RWPE2 (cell line): ENCODE measurements at regions not wholly inside any gene's neighbourhood (a gene's known extent, or its start where the extent isn't known, plus 50 kb on each side); places are given as distances from the start of the nearest gene placed in this dataset.
"Not testable (repeated sequence)": the region's sequence is repeated elsewhere in the genome, so short reads cannot be mapped to it uniquely, and the experiment has no call there.

Experiments used
- ATAC-seq: fragments of 200-7000 bp; cut with Tn5 transposase; 3 replicates; pipeline ENCODE4 v1.9.1; 2021; ENCODE audit warnings: low read depth
- DNase-seq: peaks from one replicate; pipeline ENCODE4 v3.0.0-alpha.2; 2020; ENCODE audit warnings: low spot score
- H3K27ac ChIP-seq: fragments of 450-650 bp; 2 replicates; pipeline ENCODE4 v1.5.1; 2017; ENCODE audit warnings: mild to moderate bottlenecking; ENCODE audit not compliant: poor library complexity, severe bottlenecking
- H3K27me3 ChIP-seq: fragments of 250-450 bp; sonication (Bioruptor Pico); 2 replicates; pipeline ENCODE4 v1.5.1; 2021; ENCODE audit warnings: mild to moderate bottlenecking, moderate library complexity; ENCODE audit not compliant: insufficient read depth, poor library complexity, severe bottlenecking
- H3K36me3 ChIP-seq: fragments of 250-450 bp; sonication (Bioruptor Pico); 2 replicates; pipeline ENCODE4 v1.5.1; 2020; ENCODE audit warnings: low read depth, mild to moderate bottlenecking, moderate library complexity
- H3K4me1 ChIP-seq: fragments of 250-450 bp; sonication (Bioruptor Pico); 2 replicates; pipeline ENCODE4 v1.5.1; 2021; ENCODE audit warnings: mild to moderate bottlenecking, moderate library complexity; ENCODE audit not compliant: insufficient read depth, poor library complexity, severe bottlenecking
- H3K4me3 ChIP-seq: fragments of 250-450 bp; sonication (Bioruptor Pico); 2 replicates; pipeline ENCODE4 v1.5.1; 2021; ENCODE audit warnings: mild to moderate bottlenecking, moderate library complexity; ENCODE audit not compliant: severe bottlenecking
- H3K9me3 ChIP-seq: fragments of 250-450 bp; sonication (Bioruptor Pico); 2 replicates; pipeline ENCODE4 v1.5.1; 2021; ENCODE audit warnings: mild to moderate bottlenecking, moderate library complexity; ENCODE audit not compliant: severe bottlenecking
- CTCF ChIP-seq: fragments of 450-650 bp; IDR thresholded peaks from one replicate; pipeline ENCODE4 v1.5.1; 2017; ENCODE audit warnings: mild to moderate bottlenecking, moderate library complexity; ENCODE audit not compliant: poor library complexity, severe bottlenecking

GRCh38 chr11:50220651-50221050 is 188.0 kb downstream of the OR4C45 start:
- ATAC-seq (no peak), DNase-seq (no peak)
- H3K9me3 ChIP-seq, result no peaks in the 10 kb centered on the region
- H3K27ac ChIP-seq, result no peak overlapping the region
- H3K4me3 ChIP-seq, result no peak overlapping the region
- H3K27me3 ChIP-seq, result no peaks in the 10 kb centered on the region
- TF ChIP-seq CTCF, result no peak
- no peaks in the 10 kb centered on the region for H3K36me3 ChIP-seq
- no peaks in the 10 kb centered on the region for H3K4me1 ChIP-seq

- not testable (repeated sequence) for DNase-seq, H3K4me3 ChIP-seq, H3K9me3 ChIP-seq, H3K36me3 ChIP-seq, ATAC-seq, H3K27ac ChIP-seq, H3K27me3 ChIP-seq, H3K4me1 ChIP-seq
These were observed 205.7 kb downstream of the OR4C45 start for GRCh38 chr11:50238368-50238767.

- no peak overlapping the region for H3K4me3 ChIP-seq
- H3K9me3 ChIP-seq, result peaks cover 1% of the 10 kb centered on the region
- TF ChIP-seq CTCF, result no peak
- no peaks in the 10 kb centered on the region for H3K27me3 ChIP-seq
- no peak for DNase-seq
- no peak for ATAC-seq
- no peaks in the 10 kb centered on the region for H3K4me1 ChIP-seq
- H3K36me3 ChIP-seq, result no peaks in the 10 kb centered on the region
- no peak overlapping the region for H3K27ac ChIP-seq
These were observed 213.5 kb downstream of the OR4C45 start for GRCh38 chr11:50246183-50246582.

- Histone ChIP-seq H3K36me3 (no peaks in the 10 kb centered on the region), H3K9me3 (peaks cover 1% of the 10 kb centered on the region), H3K27me3 (no peaks in the 10 kb centered on the region), H3K4me1 (no peaks in the 10 kb centered on the region), H3K27ac (no peak overlapping the region), H3K4me3 (no peak overlapping the region)
- DNase-seq (no peak), ATAC-seq (no peak)
- TF ChIP-seq CTCF, result no peak
These were observed 214.0 kb downstream of the OR4C45 start for GRCh38 chr11:50246699-50247098.

- no peak for ATAC-seq
- peaks cover 1% of the 10 kb centered on the region for H3K9me3 ChIP-seq
These were observed 214.7 kb downstream of the OR4C45 start for GRCh38 chr11:50247309-50247874.

More at GRCh38 chr11:50247309-50247874, 214.7 kb downstream of the OR4C45 start:
- TF ChIP-seq CTCF, result no peak
- Histone ChIP-seq H3K4me3 (no peak overlapping the region), H3K27ac (no peak overlapping the region), H3K36me3 (no peaks in the 10 kb centered on the region), H3K27me3 (no peaks in the 10 kb centered on the region), H3K4me1 (no peaks in the 10 kb centered on the region)
- no peak for DNase-seq
